ENCODE measurements at regions not wholly inside any gene's neighbourhood (a gene's known extent, or its start where the extent isn't known, plus 50 kb on each side); places are given as distances from the start of the nearest gene placed in this dataset.

DNA sequence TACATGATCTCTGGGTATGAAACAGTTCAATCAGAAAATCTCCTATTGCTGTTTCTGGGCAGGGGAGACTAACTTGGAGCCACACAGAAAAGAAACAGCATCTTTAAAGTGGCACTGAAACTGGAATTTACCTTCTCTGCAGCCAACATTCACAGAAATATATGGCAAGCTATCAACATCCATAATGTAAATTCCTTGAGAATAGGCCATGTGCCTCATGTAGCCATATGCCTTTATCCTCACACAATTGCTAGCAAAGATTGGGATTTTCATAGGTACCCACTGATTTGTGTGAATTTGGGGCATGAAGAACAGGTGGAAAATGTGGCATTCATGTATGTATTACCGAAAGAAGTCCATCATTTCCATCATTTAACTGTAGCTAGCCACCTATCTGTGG is 386.3 kb upstream of the TMCO5A start:
- TF ChIP-seq POLR2A (IDR thresholded peaks at IDR 0.05) = no peak
- TF ChIP-seq, protein P1, sequence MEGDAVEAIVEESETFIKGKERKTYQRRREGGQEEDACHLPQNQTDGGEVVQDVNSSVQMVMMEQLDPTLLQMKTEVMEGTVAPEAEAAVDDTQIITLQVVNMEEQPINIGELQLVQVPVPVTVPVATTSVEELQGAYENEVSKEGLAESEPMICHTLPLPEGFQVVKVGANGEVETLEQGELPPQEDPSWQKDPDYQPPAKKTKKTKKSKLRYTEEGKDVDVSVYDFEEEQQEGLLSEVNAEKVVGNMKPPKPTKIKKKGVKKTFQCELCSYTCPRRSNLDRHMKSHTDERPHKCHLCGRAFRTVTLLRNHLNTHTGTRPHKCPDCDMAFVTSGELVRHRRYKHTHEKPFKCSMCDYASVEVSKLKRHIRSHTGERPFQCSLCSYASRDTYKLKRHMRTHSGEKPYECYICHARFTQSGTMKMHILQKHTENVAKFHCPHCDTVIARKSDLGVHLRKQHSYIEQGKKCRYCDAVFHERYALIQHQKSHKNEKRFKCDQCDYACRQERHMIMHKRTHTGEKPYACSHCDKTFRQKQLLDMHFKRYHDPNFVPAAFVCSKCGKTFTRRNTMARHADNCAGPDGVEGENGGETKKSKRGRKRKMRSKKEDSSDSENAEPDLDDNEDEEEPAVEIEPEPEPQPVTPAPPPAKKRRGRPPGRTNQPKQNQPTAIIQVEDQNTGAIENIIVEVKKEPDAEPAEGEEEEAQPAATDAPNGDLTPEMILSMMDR (IDR thresholded peaks at IDR 0.05) = no peak

All from testis (tissue), 2 donors.